ENCODE measurements at regions not wholly inside any gene's neighbourhood (a gene's known extent, or its start where the extent isn't known, plus 50 kb on each side); places are given as distances from the start of the nearest gene placed in this dataset.

DNA sequence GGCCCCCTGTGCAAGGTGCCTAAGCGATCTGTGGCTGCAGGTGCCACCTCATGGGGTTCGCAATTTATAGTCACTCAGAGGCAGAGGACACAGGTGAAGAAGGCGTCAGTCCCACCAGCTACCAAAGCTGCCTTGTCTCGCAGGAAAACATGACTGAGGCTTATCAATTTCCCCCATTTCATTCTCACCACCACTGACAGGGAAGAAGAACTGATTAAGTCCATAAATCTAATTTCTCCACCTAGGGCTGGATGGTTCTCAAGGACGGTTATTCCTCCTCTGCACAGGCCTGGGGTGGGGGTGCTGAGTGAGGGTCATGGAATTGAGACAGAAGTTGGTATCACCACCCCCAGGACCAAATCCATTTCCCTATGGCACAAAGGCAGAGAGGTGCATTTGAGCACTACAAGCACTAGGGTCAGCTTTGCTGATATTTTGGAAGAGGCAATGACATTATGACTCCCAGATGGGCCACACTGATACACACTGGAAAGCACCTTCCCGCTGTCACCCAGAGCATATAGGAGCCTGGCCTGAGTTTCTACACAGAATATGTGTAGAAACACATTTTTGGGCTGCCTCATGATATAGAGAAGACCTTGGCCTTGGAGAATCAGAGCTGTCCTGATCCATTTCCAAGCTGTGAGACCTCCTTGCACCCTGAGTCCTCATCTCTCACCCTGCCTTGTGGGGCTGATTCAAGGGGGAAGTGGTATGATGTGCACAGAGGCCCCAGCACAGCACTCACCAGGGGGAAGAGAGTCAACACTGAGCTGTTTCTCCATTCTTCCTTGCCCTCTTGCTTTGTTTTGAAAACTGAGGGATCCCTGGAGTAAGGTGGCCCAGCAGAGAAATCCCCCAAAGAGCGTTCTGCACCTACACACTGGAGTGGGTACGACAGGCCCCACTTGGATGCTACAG is 59.4 kb downstream of the PITPNM2 start:
- Histone ChIP-seq H3K9me3 (peaks cover 0 to 5% (median 0%) of the 10 kb centered on the region in 4 donors), H3K4me3 (no peak overlapping the region), H3K27ac (no peak overlapping the region), H3K27me3 (no peaks in the 10 kb centered on the region), H3K36me3 (no peaks in the 10 kb centered on the region), H3K4me1 (peaks cover 0 to 28% (median 12%) of the 10 kb centered on the region in 4 donors)
- DNase-seq (ENCODE audit: low spot score in 2 of 2), result no peak
- TF ChIP-seq POLR2A (IDR thresholded peaks at IDR 0.05), result no peak
- no peak for TF ChIP-seq EP300 (IDR thresholded peaks at IDR 0.05)
- TF ChIP-seq, protein P1, sequence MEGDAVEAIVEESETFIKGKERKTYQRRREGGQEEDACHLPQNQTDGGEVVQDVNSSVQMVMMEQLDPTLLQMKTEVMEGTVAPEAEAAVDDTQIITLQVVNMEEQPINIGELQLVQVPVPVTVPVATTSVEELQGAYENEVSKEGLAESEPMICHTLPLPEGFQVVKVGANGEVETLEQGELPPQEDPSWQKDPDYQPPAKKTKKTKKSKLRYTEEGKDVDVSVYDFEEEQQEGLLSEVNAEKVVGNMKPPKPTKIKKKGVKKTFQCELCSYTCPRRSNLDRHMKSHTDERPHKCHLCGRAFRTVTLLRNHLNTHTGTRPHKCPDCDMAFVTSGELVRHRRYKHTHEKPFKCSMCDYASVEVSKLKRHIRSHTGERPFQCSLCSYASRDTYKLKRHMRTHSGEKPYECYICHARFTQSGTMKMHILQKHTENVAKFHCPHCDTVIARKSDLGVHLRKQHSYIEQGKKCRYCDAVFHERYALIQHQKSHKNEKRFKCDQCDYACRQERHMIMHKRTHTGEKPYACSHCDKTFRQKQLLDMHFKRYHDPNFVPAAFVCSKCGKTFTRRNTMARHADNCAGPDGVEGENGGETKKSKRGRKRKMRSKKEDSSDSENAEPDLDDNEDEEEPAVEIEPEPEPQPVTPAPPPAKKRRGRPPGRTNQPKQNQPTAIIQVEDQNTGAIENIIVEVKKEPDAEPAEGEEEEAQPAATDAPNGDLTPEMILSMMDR (IDR thresholded peaks at IDR 0.05), result no peak
- WGBS, 2 donors, result 84 to 96% methylated on average over 7 of the region's 8 CpGs

DNA sequence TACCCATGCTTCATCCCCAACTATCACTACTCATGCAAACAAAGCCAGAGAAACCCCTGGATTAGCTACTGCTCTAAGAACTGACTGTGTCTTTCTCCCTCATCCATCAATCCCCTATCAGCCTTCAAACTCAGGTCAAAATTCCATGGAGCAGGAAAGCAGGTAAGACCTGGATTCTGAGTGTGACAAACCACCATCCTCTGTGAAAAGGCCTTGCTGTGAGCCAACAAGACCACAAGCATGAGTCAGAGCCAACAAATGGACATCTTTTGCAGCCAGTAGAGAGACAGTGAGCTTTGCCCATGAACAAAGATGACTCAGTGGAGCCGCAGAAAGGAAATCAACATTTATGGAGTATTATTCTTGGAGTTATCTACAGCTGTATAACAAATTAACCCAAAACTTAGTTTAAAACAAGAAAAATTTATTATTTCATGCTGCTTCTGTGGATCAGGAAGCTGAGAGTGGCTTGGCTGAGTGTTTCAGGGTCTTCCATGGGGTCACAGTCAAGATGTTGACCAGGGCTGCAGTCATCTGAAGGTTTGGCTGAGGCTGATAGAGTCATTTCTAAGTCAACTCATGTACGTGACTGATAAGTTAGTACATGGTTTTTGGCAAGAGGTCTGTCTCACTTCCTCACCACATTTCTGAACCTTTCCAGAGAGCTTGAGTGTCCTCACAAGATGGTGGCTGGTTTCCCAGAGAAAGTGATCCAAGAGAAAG is 61.1 kb downstream of the PITPNM2 start:
- H3K4me3 ChIP-seq, result no peak overlapping the region
- H3K27me3 ChIP-seq, result no peaks in the 10 kb centered on the region
- TF ChIP-seq, protein P1 (IDR thresholded peaks at IDR 0.05), result no peak
- TF ChIP-seq EP300 (IDR thresholded peaks at IDR 0.05) (no peak), POLR2A (IDR thresholded peaks at IDR 0.05) (no peak)
- H3K27ac ChIP-seq, result no peak overlapping the region
- DNase-seq (ENCODE audit: low spot score in 2 of 2), result no peak
- H3K9me3 ChIP-seq, result peaks cover 0 to 5% (median 0%) of the 10 kb centered on the region in 4 donors
- 42 to 60% methylated on average over 2 of the region's 2 CpGs for WGBS, 2 donors
- H3K36me3 ChIP-seq, result no peaks in the 10 kb centered on the region
- H3K4me1 ChIP-seq, result peaks cover 0 to 30% (median 19%) of the 10 kb centered on the region in 4 donors

DNA sequence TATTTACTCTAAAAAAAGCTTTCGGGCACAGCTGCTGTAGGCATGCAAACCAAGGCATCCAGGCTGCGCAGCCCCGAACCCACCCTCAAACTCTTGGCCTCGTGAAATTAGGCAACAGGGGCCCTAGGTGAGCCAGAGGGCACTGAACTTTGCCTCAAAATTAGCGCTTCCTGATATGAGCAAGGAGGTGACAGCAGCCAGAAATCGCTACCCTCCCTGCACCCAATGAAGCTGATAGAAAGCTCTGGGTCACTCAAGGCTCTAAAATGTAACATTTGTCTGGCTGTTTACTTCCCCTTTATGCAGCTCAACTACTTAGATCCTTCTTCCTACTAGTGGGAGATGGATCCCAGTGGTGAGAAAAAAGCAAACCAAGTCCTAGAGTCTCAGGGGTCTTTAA is 61.8 kb downstream of the PITPNM2 start:
- Histone ChIP-seq H3K9me3 (peaks cover 0 to 5% (median 0%) of the 10 kb centered on the region in 4 donors), H3K27ac (no peak overlapping the region), H3K4me3 (no peak overlapping the region), H3K27me3 (no peaks in the 10 kb centered on the region), H3K4me1 (peaks cover 0 to 30% (median 17%) of the 10 kb centered on the region in 4 donors), H3K36me3 (no peaks in the 10 kb centered on the region)
- TF ChIP-seq EP300 (IDR thresholded peaks at IDR 0.05) (no peak), POLR2A (IDR thresholded peaks at IDR 0.05) (no peak)
- TF ChIP-seq, protein P1 (IDR thresholded peaks at IDR 0.05), result no peak
- whole genome bisulfite sequencing, 2 donors, result 86 to 94% methylated on average over 6 of the region's 6 CpGs
- DNase-seq (ENCODE audit: low spot score in 2 of 2), result no peak

DNA sequence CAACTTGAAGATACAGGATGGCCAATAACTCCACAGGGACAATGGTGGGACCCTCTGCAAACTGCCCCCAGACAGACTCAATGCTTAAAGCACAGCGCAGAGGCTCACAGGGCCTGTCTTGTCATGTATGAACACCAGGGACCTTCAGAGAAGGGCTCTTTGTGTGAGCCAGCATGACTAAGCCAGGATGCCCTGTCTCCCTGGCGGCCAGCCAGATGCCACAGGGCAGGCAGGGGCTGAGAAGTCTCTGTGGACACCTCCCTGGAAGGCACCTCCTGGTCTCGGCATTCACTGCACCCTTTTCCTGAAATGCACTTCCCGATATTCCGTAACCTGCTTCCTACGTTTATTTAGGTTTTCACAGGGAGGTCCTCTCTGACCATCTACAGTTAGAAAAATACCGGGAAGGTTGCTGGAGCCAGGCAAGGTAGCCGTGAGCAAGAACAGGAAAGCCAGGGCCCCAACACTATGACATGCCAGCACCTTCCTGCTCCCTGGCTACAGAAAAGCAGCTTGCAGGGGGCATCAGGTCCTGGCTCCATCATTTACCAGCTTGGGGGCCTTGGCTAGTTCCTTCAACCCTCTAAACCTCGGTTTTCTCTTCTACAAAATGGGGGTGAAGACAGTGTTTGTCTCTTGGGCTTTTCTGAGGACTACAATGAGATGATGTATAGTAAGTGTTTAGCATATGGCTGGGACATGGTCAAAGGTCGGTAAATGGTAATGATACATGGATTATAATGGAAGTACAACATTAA is 65.0 kb downstream of the PITPNM2 start:
- no peak for DNase-seq (ENCODE audit: low spot score in 2 of 2)
- TF ChIP-seq, protein P1 (IDR thresholded peaks at IDR 0.05), result no peak
- TF ChIP-seq POLR2A (IDR thresholded peaks at IDR 0.05), result no peak
- TF ChIP-seq EP300 (IDR thresholded peaks at IDR 0.05), result no peak
- H3K4me3 ChIP-seq, result no peak overlapping the region
- H3K9me3 ChIP-seq, result peaks cover 0 to 5% (median 0%) of the 10 kb centered on the region in 4 donors
- no peaks in the 10 kb centered on the region for H3K36me3 ChIP-seq
- 61 to 66% methylated on average over 10 of the region's 10 CpGs for WGBS, 2 donors
- H3K27ac ChIP-seq, result no peak overlapping the region
- H3K4me1 ChIP-seq, result peaks cover 0 to 30% (median 18%) of the 10 kb centered on the region in 4 donors
- H3K27me3 ChIP-seq, result no peaks in the 10 kb centered on the region

Data from tibial nerve (tissue), 4 donors.